Muscle of back (tissue), 3 donors: ENCODE measurements at regions not wholly inside any gene's neighbourhood (a gene's known extent, or its start where the extent isn't known, plus 50 kb on each side); places are given as distances from the start of the nearest gene placed in this dataset.

Experiments
- DNase-seq, 3 donors: peaks; one replicate each; pipeline versions ENCODE4 v3.0.0 to v3.0.0-alpha.2; 2013

GRCh38 chr13:52975969-52976368 is 52.6 kb upstream of the OLFM4 start:
- DNase-seq: no peak

- no peak for DNase-seq
Measured at GRCh38 chr13:52975161-52975560, 53.5 kb upstream of the OLFM4 start.

- DNase-seq: no peak
Measured at GRCh38 chr13:52974711-52975110, 53.9 kb upstream of the OLFM4 start.

- no peak for DNase-seq
Measured at GRCh38 chr13:52969373-52969772, 59.2 kb upstream of the OLFM4 start.

GRCh38 chr13:52968074-52968700 is 60.4 kb upstream of the OLFM4 start:
- DNase-seq: peak; percentile 49 to 81 (median 57)

GRCh38 chr13:52961987-52962386 is 66.6 kb upstream of the OLFM4 start:
- no peak for DNase-seq

- DNase-seq: no peak
Measured at GRCh38 chr13:52961256-52961910, 67.2 kb upstream of the OLFM4 start.

GRCh38 chr13:52955472-52955874 is 73.1 kb upstream of the OLFM4 start:
- DNase-seq: no peak

- DNase-seq: no peak
Measured at GRCh38 chr13:52954838-52955237, 73.8 kb upstream of the OLFM4 start.

- DNase-seq: no peak
Measured at GRCh38 chr13:52950436-52950956, 78.1 kb upstream of the OLFM4 start.

- no peak for DNase-seq
Measured at GRCh38 chr13:52949742-52950141, 78.9 kb upstream of the OLFM4 start.

GRCh38 chr13:52949044-52949443 is 79.6 kb upstream of the OLFM4 start:
- no peak for DNase-seq

GRCh38 chr13:52947921-52948373 is 80.7 kb upstream of the OLFM4 start:
- DNase-seq: no peak

- no peak for DNase-seq
Measured at GRCh38 chr13:52945348-52945747, 83.3 kb upstream of the OLFM4 start.

GRCh38 chr13:52944697-52945096 is 83.9 kb upstream of the OLFM4 start:
- DNase-seq: no peak

- no peak for DNase-seq
Measured at GRCh38 chr13:52938065-52938464, 89.6 kb upstream of the PCDH8 start.

GRCh38 chr13:52936806-52937205 is 88.4 kb upstream of the PCDH8 start:
- DNase-seq: peak in 1 of 3 donors; percentile 40

- DNase-seq: no peak
Measured at GRCh38 chr13:52934258-52934657, 85.8 kb upstream of the PCDH8 start.

GRCh38 chr13:52933547-52934210 is 85.2 kb upstream of the PCDH8 start:
- no peak for DNase-seq

- no peak for DNase-seq
Measured at GRCh38 chr13:52933099-52933498, 84.7 kb upstream of the PCDH8 start.

- DNase-seq: no peak
Measured at GRCh38 chr13:52932649-52933048, 84.2 kb upstream of the PCDH8 start.

- no peak for DNase-seq
Measured at GRCh38 chr13:52931539-52932431, 83.3 kb upstream of the PCDH8 start.
